Neuronal stem cell (in vitro differentiated cells): ENCODE measurements at regions not wholly inside any gene's neighbourhood (a gene's known extent, or its start where the extent isn't known, plus 50 kb on each side); places are given as distances from the start of the nearest gene placed in this dataset.

ENCODE experiments used
- DNase-seq: peaks from one replicate; pipeline ENCODE4 v3.0.0-alpha.2; 2013; ENCODE audit warnings: low spot score
- H2AFZ ChIP-seq: one replicate; pipeline ENCODE4 v1.6.1; 2013; ENCODE audit warnings: mild to moderate bottlenecking, low read length, inconsistent platforms
- H2AK5ac ChIP-seq: 2 replicates; pipeline ENCODE4 v1.6.1; 2013; ENCODE audit warnings: low read depth, mild to moderate bottlenecking, inconsistent platforms, low read length, moderate library complexity, mixed read lengths
- H2BK120ac ChIP-seq: 2 replicates; pipeline ENCODE4 v1.6.1; 2013; ENCODE audit warnings: low read depth, mild to moderate bottlenecking, inconsistent platforms, low read length, moderate library complexity, mixed read lengths
- H2BK12ac ChIP-seq: one replicate; pipeline ENCODE4 v1.6.1; 2013; ENCODE audit warnings: low read length, inconsistent platforms
- H2BK15ac ChIP-seq: 2 replicates; pipeline ENCODE4 v1.6.1; 2013; ENCODE audit warnings: mild to moderate bottlenecking, low read length, inconsistent platforms, mixed read lengths
- H2BK5ac ChIP-seq: one replicate; pipeline ENCODE4 v1.6.1; 2013; ENCODE audit warnings: inconsistent platforms, mild to moderate bottlenecking, low read length, moderate library complexity
- H3K14ac ChIP-seq: one replicate; pipeline ENCODE4 v1.6.1; 2013; ENCODE audit warnings: low read length, inconsistent platforms
- H3K18ac ChIP-seq: 2 replicates; pipeline ENCODE4 v1.6.1; 2013; ENCODE audit warnings: low read length, inconsistent platforms
- H3K23ac ChIP-seq: 2 replicates; pipeline ENCODE4 v1.6.1; 2013; ENCODE audit warnings: low read depth, mild to moderate bottlenecking, mixed read lengths, low read length, inconsistent platforms; ENCODE audit not compliant: poor library complexity
- H3K27ac ChIP-seq: replicated peaks from 3 replicates; pipeline ENCODE4 v1.5.1; 2013; ENCODE audit warnings: low read length, inconsistent platforms
- H3K27me3 ChIP-seq, 3 experiments: 2 replicates each; pipeline ENCODE4 v1.6.1; 2013; ENCODE audit warnings: low read length in 3 of 3, mild to moderate bottlenecking in 2 of 3, inconsistent platforms in 1 of 3, low read depth in 1 of 3, mixed read lengths in 1 of 3, moderate library complexity in 1 of 3; ENCODE audit not compliant: control insufficient read depth in 3 of 3, insufficient read depth in 3 of 3
- H3K36me3 ChIP-seq, 2 donors: replicated peaks in 1 of 2; 2 replicates each; pipeline ENCODE4 v1.6.1; 2013; ENCODE audit warnings: low read length in 2 of 2; ENCODE audit not compliant: control insufficient read depth in 2 of 2, insufficient read depth in 2 of 2
- H3K4ac ChIP-seq: 2 replicates; pipeline ENCODE4 v1.6.1; 2013; ENCODE audit warnings: inconsistent platforms, mild to moderate bottlenecking, low read length, moderate library complexity
- H3K4me1 ChIP-seq, 2 donors: 1 replicate in 1 of 2; 2 replicates in 1 of 2; pipeline ENCODE4 v1.6.1; 2013; ENCODE audit warnings: low read length in 2 of 2, low read depth in 1 of 2; ENCODE audit not compliant: control insufficient read depth in 2 of 2, insufficient read depth in 1 of 2
- H3K4me2 ChIP-seq: one replicate; pipeline ENCODE4 v1.6.1; 2013; ENCODE audit warnings: mild to moderate bottlenecking, low read length, inconsistent platforms; ENCODE audit not compliant: insufficient read depth, poor library complexity, severe bottlenecking
- H3K4me3 ChIP-seq, 2 donors: 2 replicates each; pipeline ENCODE4 v1.5.1; 2013; ENCODE audit warnings: low read length in 2 of 2, mild to moderate bottlenecking in 2 of 2, inconsistent platforms in 1 of 2, moderate library complexity in 1 of 2
- H3K79me1 ChIP-seq: one replicate; pipeline ENCODE4 v1.6.1; 2013; ENCODE audit warnings: low read depth, mild to moderate bottlenecking, inconsistent platforms, low read length, moderate library complexity
- H3K9ac ChIP-seq: one replicate; pipeline ENCODE4 v1.6.1; 2013; ENCODE audit warnings: mild to moderate bottlenecking, low read depth, low read length, inconsistent platforms; ENCODE audit not compliant: poor library complexity
- H3K9me3 ChIP-seq, 2 donors: replicated peaks in 1 of 2; 2 replicates each; pipeline versions ENCODE3 to v1.6.1; 2013; ENCODE audit warnings: low read length in 2 of 2, mild to moderate bottlenecking in 2 of 2, inconsistent platforms in 1 of 2, low read depth in 1 of 2, mixed read lengths in 1 of 2, moderate library complexity in 1 of 2; ENCODE audit not compliant: control insufficient read depth in 2 of 2, insufficient read depth in 1 of 2
- H4K8ac ChIP-seq: one replicate; pipeline ENCODE4 v1.6.1; 2013; ENCODE audit warnings: low read depth, mild to moderate bottlenecking, inconsistent platforms, low read length, moderate library complexity
- H4K91ac ChIP-seq: one replicate; pipeline ENCODE4 v1.6.1; 2013; ENCODE audit warnings: low read length, low read depth, mild to moderate bottlenecking, inconsistent platforms; ENCODE audit not compliant: poor library complexity
- WGBS, 2 donors: extraction: QIAGEN DNeasy Blood & Tissue Kit; methylation state at CpG; one replicate each; pipeline ENCODE4 v1.1.7; 2013; ENCODE audit warnings: missing lambda C conversion rate in 2 of 2, mixed read lengths in 1 of 2; ENCODE audit not compliant: insufficient read length in 2 of 2, insufficient replicate concordance in 1 of 2; ENCODE audit errors: extremely low coverage in 2 of 2; 5-methylcytosine and 5-hydroxymethylcytosine counted together

DNA sequence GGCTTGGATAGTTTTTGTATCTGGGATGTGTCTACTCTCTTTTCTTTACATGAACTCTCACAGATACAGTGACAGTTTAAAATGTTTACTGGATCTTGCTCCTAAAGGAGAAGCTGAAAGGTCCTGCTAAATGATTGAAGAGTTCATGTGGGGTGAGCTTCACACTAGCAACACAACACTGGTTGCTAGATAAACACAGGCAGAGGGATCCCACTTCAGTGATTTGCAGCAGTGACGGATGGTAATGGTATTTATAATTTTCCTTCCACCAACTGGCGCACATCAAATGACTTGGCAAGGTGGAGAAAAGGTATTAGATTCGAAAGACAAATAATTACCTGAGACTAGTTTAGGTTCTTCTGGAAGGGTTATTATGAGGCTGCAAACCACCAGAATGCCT, 270.2 kb downstream of the TBX15 start:
- no peak overlapping the region for H3K18ac ChIP-seq
- no peak overlapping the region for H4K91ac ChIP-seq
- WGBS, 2 donors: no CpG with 5 or more reads among the region's 3 CpGs
- no peak overlapping the region for H2BK5ac ChIP-seq
- H2BK15ac ChIP-seq: no peak overlapping the region
- no peaks in the 10 kb centered on the region for H3K36me3 ChIP-seq
- H3K14ac ChIP-seq: no peak overlapping the region
- no peak overlapping the region for H2AFZ ChIP-seq
- H2AK5ac ChIP-seq: no peak overlapping the region
- H3K9ac ChIP-seq: no peak overlapping the region
- H2BK12ac ChIP-seq: no peak overlapping the region
- no peaks in the 10 kb centered on the region for H3K79me1 ChIP-seq
- H3K4me3 ChIP-seq: no peak overlapping the region
- H3K4ac ChIP-seq: no peak overlapping the region
- DNase-seq: no peak
- H3K23ac ChIP-seq: no peak overlapping the region
- no peaks in the 10 kb centered on the region for H3K9me3 ChIP-seq
- no peak overlapping the region for H3K27ac ChIP-seq
- H3K4me1 ChIP-seq: no peaks in the 10 kb centered on the region
- H2BK120ac ChIP-seq: no peak overlapping the region
- no peak overlapping the region for H4K8ac ChIP-seq
- no peaks in the 10 kb centered on the region for H3K27me3 ChIP-seq
- H3K4me2 ChIP-seq: no peak overlapping the region

- no peaks in the 10 kb centered on the region for H3K9me3 ChIP-seq
- no peak overlapping the region for H2BK15ac ChIP-seq
- H3K9ac ChIP-seq: no peak overlapping the region
- H3K79me1 ChIP-seq: no peaks in the 10 kb centered on the region
- H3K36me3 ChIP-seq: no peaks in the 10 kb centered on the region
- no peak overlapping the region for H3K4me2 ChIP-seq
- H3K4me1 ChIP-seq: no peaks in the 10 kb centered on the region
- no peak overlapping the region for H3K18ac ChIP-seq
- no peak overlapping the region for H2AFZ ChIP-seq
- H3K27ac ChIP-seq: no peak overlapping the region
- no peak for DNase-seq
- H3K4ac ChIP-seq: no peak overlapping the region
- no peak overlapping the region for H3K14ac ChIP-seq
- no peak overlapping the region for H2BK5ac ChIP-seq
- no peak overlapping the region for H2BK120ac ChIP-seq
- no peak overlapping the region for H4K8ac ChIP-seq
- H3K23ac ChIP-seq: no peak overlapping the region
- H2BK12ac ChIP-seq: no peak overlapping the region
- H3K27me3 ChIP-seq: no peaks in the 10 kb centered on the region
- no CpG with 5 or more reads among the region's 1 CpG for WGBS, 2 donors
- H3K4me3 ChIP-seq: no peak overlapping the region
- no peak overlapping the region for H2AK5ac ChIP-seq
- H4K91ac ChIP-seq: no peak overlapping the region
These were observed 271.4 kb downstream of the TBX15 start for GRCh38 chr1:118716775-118717174.

GRCh38 chr1:118711356-118711755, 276.8 kb downstream of the TBX15 start:
- Histone ChIP-seq H2AK5ac (no peak overlapping the region), H3K4me1 (no peaks in the 10 kb centered on the region), H2BK5ac (no peak overlapping the region), H2BK120ac (no peak overlapping the region), H3K4ac (no peak overlapping the region), H4K91ac (no peak overlapping the region), H3K27me3 (no peaks in the 10 kb centered on the region), H3K14ac (no peak overlapping the region), H3K23ac (no peak overlapping the region), H2BK12ac (no peak overlapping the region), H3K9ac (no peak overlapping the region), H2BK15ac (no peak overlapping the region), H3K36me3 (no peaks in the 10 kb centered on the region), H2AFZ (no peak overlapping the region), H3K79me1 (no peaks in the 10 kb centered on the region), H4K8ac (no peak overlapping the region), H3K4me3 (no peak overlapping the region), H3K27ac (no peak overlapping the region), H3K4me2 (no peak overlapping the region), H3K9me3 (no peaks in the 10 kb centered on the region), H3K18ac (no peak overlapping the region)
- DNase-seq: no peak
- no CpG with 5 or more reads among the region's 2 CpGs for WGBS, 2 donors

- no peak overlapping the region for H3K4me2 ChIP-seq
- no peaks in the 10 kb centered on the region for H3K79me1 ChIP-seq
These were observed 289.2 kb downstream of the TBX15 start for GRCh38 chr1:118698911-118699310.

More at GRCh38 chr1:118698911-118699310, 289.2 kb downstream of the TBX15 start:
- no peaks in the 10 kb centered on the region for H3K27me3 ChIP-seq
- H3K4ac ChIP-seq: no peak overlapping the region
- H3K14ac ChIP-seq: no peak overlapping the region
- H3K23ac ChIP-seq: no peak overlapping the region
- H2BK15ac ChIP-seq: no peak overlapping the region
- no peak for DNase-seq
- H2BK120ac ChIP-seq: no peak overlapping the region
- H2AFZ ChIP-seq: no peak overlapping the region
- no peak overlapping the region for H3K27ac ChIP-seq
- H2AK5ac ChIP-seq: no peak overlapping the region
- no peaks in the 10 kb centered on the region for H3K9me3 ChIP-seq
- no peaks in the 10 kb centered on the region for H3K36me3 ChIP-seq
- H3K9ac ChIP-seq: no peak overlapping the region
- no peak overlapping the region for H4K91ac ChIP-seq
- no peaks in the 10 kb centered on the region for H3K4me1 ChIP-seq
- no peak overlapping the region for H2BK12ac ChIP-seq
- H3K18ac ChIP-seq: no peak overlapping the region
- no peak overlapping the region for H4K8ac ChIP-seq
- no peak overlapping the region for H3K4me3 ChIP-seq
- no peak overlapping the region for H2BK5ac ChIP-seq
- no CpG with 5 or more reads among the region's 2 CpGs for WGBS, 2 donors
